ENCODE measurements at regions not wholly inside any gene's neighbourhood (a gene's known extent, or its start where the extent isn't known, plus 50 kb on each side); places are given as distances from the start of the nearest gene placed in this dataset.
A peak's percentile ranks its signal among the peaks of the same experiment; 100 is the strongest.

- no peak overlapping the region for H3K4me3 ChIP-seq (replicated peaks; ENCODE audit: low read depth, low read length)
- TF ChIP-seq, protein P1, sequence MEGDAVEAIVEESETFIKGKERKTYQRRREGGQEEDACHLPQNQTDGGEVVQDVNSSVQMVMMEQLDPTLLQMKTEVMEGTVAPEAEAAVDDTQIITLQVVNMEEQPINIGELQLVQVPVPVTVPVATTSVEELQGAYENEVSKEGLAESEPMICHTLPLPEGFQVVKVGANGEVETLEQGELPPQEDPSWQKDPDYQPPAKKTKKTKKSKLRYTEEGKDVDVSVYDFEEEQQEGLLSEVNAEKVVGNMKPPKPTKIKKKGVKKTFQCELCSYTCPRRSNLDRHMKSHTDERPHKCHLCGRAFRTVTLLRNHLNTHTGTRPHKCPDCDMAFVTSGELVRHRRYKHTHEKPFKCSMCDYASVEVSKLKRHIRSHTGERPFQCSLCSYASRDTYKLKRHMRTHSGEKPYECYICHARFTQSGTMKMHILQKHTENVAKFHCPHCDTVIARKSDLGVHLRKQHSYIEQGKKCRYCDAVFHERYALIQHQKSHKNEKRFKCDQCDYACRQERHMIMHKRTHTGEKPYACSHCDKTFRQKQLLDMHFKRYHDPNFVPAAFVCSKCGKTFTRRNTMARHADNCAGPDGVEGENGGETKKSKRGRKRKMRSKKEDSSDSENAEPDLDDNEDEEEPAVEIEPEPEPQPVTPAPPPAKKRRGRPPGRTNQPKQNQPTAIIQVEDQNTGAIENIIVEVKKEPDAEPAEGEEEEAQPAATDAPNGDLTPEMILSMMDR (IDR thresholded peaks at IDR 0.05; ENCODE audit: low read depth, low read length, missing control alignments): peak; percentile 57
- DNase-seq (ENCODE audit: extremely low read depth, low read depth): no peak
Measured at GRCh38 chr16:9256196-9256595, 164.8 kb downstream of the HAPSTR1 start.

DNA sequence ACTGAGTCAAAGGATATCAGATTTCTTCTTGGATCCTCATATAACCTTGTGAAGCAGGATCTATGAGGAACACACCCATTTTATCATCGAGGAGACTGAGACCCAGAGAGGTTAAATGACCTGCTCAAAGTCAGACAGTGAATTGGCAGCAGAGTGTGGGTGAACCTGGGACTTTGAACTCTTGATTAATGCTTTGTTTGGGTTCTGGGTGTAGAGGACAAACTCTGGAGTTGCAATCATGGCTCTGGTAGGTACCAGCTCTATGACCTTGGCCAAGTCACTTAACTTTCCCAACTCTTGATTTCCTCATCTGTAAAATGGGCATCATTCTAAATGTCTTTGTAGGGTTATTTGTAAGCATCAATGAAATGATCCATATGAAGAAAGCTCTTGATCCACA is 166.4 kb downstream of the HAPSTR1 start:
- TF ChIP-seq, protein P1 (IDR thresholded peaks at IDR 0.05; ENCODE audit: low read depth, low read length, missing control alignments): no peak
- DNase-seq (ENCODE audit: extremely low read depth, low read depth): no peak
- H3K4me3 ChIP-seq (replicated peaks; ENCODE audit: low read depth, low read length): no peak overlapping the region

DNA sequence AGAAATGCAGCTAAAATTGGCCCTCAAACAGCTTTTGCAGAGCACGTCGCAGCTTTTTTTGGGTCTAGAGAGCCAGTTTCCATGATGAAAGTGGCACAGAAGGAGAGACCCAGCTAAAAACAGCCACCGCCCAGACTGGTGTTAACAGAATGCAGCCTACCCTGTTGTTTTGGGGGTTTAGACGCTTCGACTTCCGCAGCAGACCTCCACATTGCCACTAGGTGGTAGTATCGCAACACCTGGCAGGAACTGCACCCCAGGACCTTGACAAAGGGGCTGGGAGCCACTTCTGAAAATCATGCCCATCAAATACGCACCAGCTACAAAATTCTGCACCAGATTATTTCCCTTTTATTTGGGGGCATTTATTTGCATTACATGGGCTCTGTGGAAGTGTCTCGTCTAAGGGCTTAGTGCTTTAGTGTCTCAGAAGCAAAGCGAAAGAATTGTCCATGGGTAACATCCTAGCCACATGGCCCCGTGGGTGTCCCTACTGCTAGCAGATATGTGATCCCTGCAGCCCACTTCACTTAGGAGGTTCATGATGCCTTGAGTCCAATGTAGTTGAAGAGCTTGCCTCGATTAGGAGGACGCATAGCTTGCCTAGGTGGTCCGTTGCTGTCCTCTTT is 167.1 kb downstream of the HAPSTR1 start:
- H3K4me3 ChIP-seq (replicated peaks; ENCODE audit: low read depth, low read length): no peak overlapping the region
- DNase-seq (ENCODE audit: extremely low read depth, low read depth): no peak
- TF ChIP-seq, protein P1 (IDR thresholded peaks at IDR 0.05; ENCODE audit: low read depth, low read length, missing control alignments): peak; percentile 62

- DNase-seq (ENCODE audit: extremely low read depth, low read depth): no peak
- H3K4me3 ChIP-seq (replicated peaks; ENCODE audit: low read depth, low read length): no peak overlapping the region
- TF ChIP-seq, protein P1 (IDR thresholded peaks at IDR 0.05; ENCODE audit: low read depth, low read length, missing control alignments): no peak
Measured at GRCh38 chr16:9259914-9260608, 168.6 kb downstream of the HAPSTR1 start.

DNA sequence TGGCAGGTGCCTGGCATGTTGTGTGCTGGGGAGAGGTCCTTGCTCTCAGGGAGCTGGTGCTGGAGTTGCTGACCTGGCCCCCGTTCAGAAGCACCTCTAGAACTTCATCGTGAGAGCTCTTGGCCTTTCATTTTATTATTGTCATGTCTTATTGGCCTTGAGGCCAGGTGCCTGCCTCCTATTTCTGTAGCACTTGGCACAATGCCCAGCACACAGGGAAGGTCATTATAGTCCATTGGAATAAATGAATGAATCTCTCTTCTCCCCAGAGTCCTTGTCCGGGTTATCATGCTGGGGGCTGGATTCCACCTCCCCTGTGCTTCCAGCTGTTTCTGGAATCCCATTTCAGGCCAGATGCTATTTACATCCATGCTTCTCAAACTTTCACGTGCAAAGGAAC is 169.2 kb downstream of the HAPSTR1 start:
- TF ChIP-seq, protein P1 (IDR thresholded peaks at IDR 0.05; ENCODE audit: low read depth, low read length, missing control alignments): no peak
- no peak for DNase-seq (ENCODE audit: extremely low read depth, low read depth)
- H3K4me3 ChIP-seq (replicated peaks; ENCODE audit: low read depth, low read length): no peak overlapping the region

DNA sequence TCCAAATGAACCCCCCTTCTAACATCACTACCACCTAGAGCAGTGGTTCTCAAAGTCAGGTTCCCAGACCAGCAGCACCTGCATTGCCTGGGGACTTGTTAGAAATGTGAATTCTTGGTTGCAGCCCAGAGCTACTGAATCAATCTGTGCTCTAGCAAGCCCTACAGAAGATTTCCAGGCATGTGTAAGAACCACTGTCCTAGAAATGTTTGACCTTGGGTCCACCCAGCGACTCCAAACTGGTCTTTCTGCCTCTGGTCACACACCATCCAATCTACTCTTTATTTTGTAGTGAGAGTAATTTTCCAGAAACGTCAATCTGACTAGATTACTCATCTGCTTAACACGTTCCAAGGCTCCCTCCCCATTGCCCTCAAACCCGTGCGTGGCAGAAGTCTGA is 169.9 kb downstream of the HAPSTR1 start:
- no peak overlapping the region for H3K4me3 ChIP-seq (replicated peaks; ENCODE audit: low read depth, low read length)
- DNase-seq (ENCODE audit: extremely low read depth, low read depth): no peak
- TF ChIP-seq, protein P1 (IDR thresholded peaks at IDR 0.05; ENCODE audit: low read depth, low read length, missing control alignments): no peak
